H1 (cell line): ENCODE measurements at regions not wholly inside any gene's neighbourhood (a gene's known extent, or its start where the extent isn't known, plus 50 kb on each side); places are given as distances from the start of the nearest gene placed in this dataset.

Experiments used
- CBX5 ChIP-seq: fragments of 300-800, 300-1000 bp; sonication (generic); IDR thresholded peaks from 2 replicates; pipeline ENCODE4 v1.7.1; 2016; ENCODE audit warnings: antibody characterized with exemption, low read length, low read depth
- CBX8 ChIP-seq: fragments of 300-800, 300-1000 bp; sonication (generic); IDR thresholded peaks from 2 replicates; pipeline ENCODE4 v1.7.1; 2016; ENCODE audit warnings: low read depth, low read length, borderline replicate concordance
- CHD1 ChIP-seq: IDR thresholded peaks from 2 replicates; pipeline ENCODE4 v1.6.1; 2012; ENCODE audit warnings: low read depth, low read length, improper control_type of control experiment
- CHD7 ChIP-seq: fragments of 300-600 bp; sonication (generic); IDR thresholded peaks from 2 replicates; pipeline ENCODE4 v1.7.1; 2012; ENCODE audit warnings: low read length, moderate library complexity, mild to moderate bottlenecking, inconsistent platforms; ENCODE audit not compliant: insufficient replicate concordance
- HDAC6 ChIP-seq: IDR thresholded peaks from one replicate; pipeline ENCODE4 v1.7.1; 2012; ENCODE audit warnings: low read depth, mild to moderate bottlenecking, inconsistent platforms, low read length, moderate library complexity
- KDM1A ChIP-seq: fragments of 200-600, 300-600 bp; sonication (generic); IDR thresholded peaks from 2 replicates; pipeline ENCODE4 v1.7.1; 2016; ENCODE audit warnings: mild to moderate bottlenecking, low read length, borderline replicate concordance
- KDM4A ChIP-seq: IDR thresholded peaks from one replicate; pipeline ENCODE4 v1.7.1; 2012; ENCODE audit warnings: low read depth, mild to moderate bottlenecking, moderate library complexity, low read length, inconsistent platforms; ENCODE audit not compliant: severe bottlenecking
- PHF8 ChIP-seq: fragments of 200-600 bp; sonication (generic); conservative IDR thresholded peaks from 2 replicates; pipeline ENCODE4 v1.7.1; 2012; ENCODE audit warnings: low read depth, mild to moderate bottlenecking, inconsistent platforms, low read length, moderate library complexity
- POLR2AphosphoS5 ChIP-seq: IDR thresholded peaks from 2 replicates; pipeline ENCODE4 v1.6.1; 2011; ENCODE audit warnings: low read depth, low read length
- RAD21 ChIP-seq, 2 experiments: IDR thresholded peaks in 1 of 2; conservative IDR thresholded peaks in 1 of 2; 2 replicates each; pipeline ENCODE4 v1.6.1; 2011; ENCODE audit warnings: low read depth in 2 of 2, low read length in 2 of 2, improper control_type of control experiment in 1 of 2, inconsistent platforms in 1 of 2, mild to moderate bottlenecking in 1 of 2, moderate library complexity in 1 of 2
- SP1 ChIP-seq: IDR thresholded peaks from 2 replicates; pipeline ENCODE4 v1.6.1; 2011; ENCODE audit warnings: low read depth, low read length
- TAF1 ChIP-seq: IDR thresholded peaks from 2 replicates; pipeline ENCODE4 v1.6.1; 2011; ENCODE audit warnings: mild to moderate bottlenecking, low read depth, low read length
- TCF12 ChIP-seq: IDR thresholded peaks from 2 replicates; pipeline ENCODE4 v1.6.1; 2011; ENCODE audit warnings: low read depth, mild to moderate bottlenecking, low read length

DNA sequence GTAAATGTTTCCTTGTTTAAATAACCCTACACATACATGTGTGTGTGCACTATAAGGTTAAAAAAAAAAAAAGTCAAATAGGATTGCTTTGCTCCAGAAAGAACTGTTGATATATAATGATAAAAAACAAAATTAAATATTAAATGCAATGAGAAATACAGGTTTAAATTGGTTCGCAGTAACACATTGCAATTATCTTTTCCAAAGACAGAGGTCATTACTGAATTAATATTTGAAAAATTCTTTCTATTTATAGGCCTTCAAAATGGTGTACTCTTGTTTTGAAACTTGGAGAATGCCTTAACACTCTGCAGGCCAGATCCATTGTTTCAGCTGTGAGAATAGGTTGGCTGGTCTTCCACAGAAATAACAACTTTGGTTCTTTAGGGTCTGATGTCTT, 319.0 kb upstream of the NUDT12 start (continued):
- TF ChIP-seq CHD7 (no peak), SP1 (no peak), CBX8 (no peak), KDM4A (no peak), CHD1 (no peak), POLR2AphosphoS5 (no peak), HDAC6 (no peak), PHF8 (no peak), TCF12 (no peak), KDM1A (no peak), TAF1 (no peak), RAD21 (IDR thresholded peaks at IDR 0.05 in 1 of 2, conservative IDR thresholded peaks at IDR 0.05 in 1 of 2; ENCODE audit: low read depth in 2 of 2, low read length in 2 of 2) (no peak), CBX5 (no peak)
